ENCODE measurements at regions not wholly inside any gene's neighbourhood (a gene's known extent, or its start where the extent isn't known, plus 50 kb on each side); places are given as distances from the start of the nearest gene placed in this dataset.
A peak's percentile ranks its signal among the peaks of the same experiment; 100 is the strongest.

GRCh38 chr21:27306206-27306605 is 339.3 kb upstream of the ADAMTS5 start:
- no peak for DNase-seq (ENCODE audit: low spot score)
- H3K27me3 ChIP-seq: no peaks in the 10 kb centered on the region
- TF ChIP-seq CTCF (IDR thresholded peaks at IDR 0.05): no peak
- H3K36me3 ChIP-seq: no peaks in the 10 kb centered on the region
- no peak overlapping the region for H3K4me3 ChIP-seq
- peak overlapping the region in 1 of 2 donors; percentile 15 for H3K27ac ChIP-seq
- H3K4me1 ChIP-seq: no peaks in the 10 kb centered on the region
- H3K9me3 ChIP-seq: no peaks in the 10 kb centered on the region

- TF ChIP-seq CTCF (IDR thresholded peaks at IDR 0.05): no peak
- H3K27me3 ChIP-seq: no peaks in the 10 kb centered on the region
- H3K9me3 ChIP-seq: peaks cover 0 to 8% of the 10 kb centered on the region in 2 donors
- no peak overlapping the region for H3K27ac ChIP-seq
- H3K4me3 ChIP-seq: no peak overlapping the region
- DNase-seq (ENCODE audit: low spot score): no peak
- H3K4me1 ChIP-seq: no peaks in the 10 kb centered on the region
- H3K36me3 ChIP-seq: no peaks in the 10 kb centered on the region
Measured at GRCh38 chr21:27301220-27301619, 334.3 kb upstream of the ADAMTS5 start.

GRCh38 chr21:27300770-27301169 is 333.9 kb upstream of the ADAMTS5 start:
- Histone ChIP-seq H3K9me3 (peaks cover 0 to 12% of the 10 kb centered on the region in 2 donors), H3K4me3 (no peak overlapping the region), H3K36me3 (no peaks in the 10 kb centered on the region), H3K4me1 (no peaks in the 10 kb centered on the region), H3K27me3 (no peaks in the 10 kb centered on the region), H3K27ac (no peak overlapping the region)
- no peak for TF ChIP-seq CTCF (IDR thresholded peaks at IDR 0.05)
- no peak for DNase-seq (ENCODE audit: low spot score)

GRCh38 chr21:27298465-27298864 is 331.6 kb upstream of the ADAMTS5 start:
- Histone ChIP-seq H3K4me3 (no peak overlapping the region), H3K36me3 (no peaks in the 10 kb centered on the region), H3K4me1 (no peaks in the 10 kb centered on the region), H3K9me3 (peaks cover 0 to 12% of the 10 kb centered on the region in 2 donors), H3K27me3 (no peaks in the 10 kb centered on the region), H3K27ac (no peak overlapping the region)
- DNase-seq (ENCODE audit: low spot score): no peak
- no peak for TF ChIP-seq CTCF (IDR thresholded peaks at IDR 0.05)

GRCh38 chr21:27293239-27293638 is 326.4 kb upstream of the ADAMTS5 start:
- TF ChIP-seq CTCF (IDR thresholded peaks at IDR 0.05): no peak
- no peak overlapping the region for H3K4me3 ChIP-seq
- DNase-seq (ENCODE audit: low spot score): no peak
- peaks cover 0 to 12% of the 10 kb centered on the region in 2 donors for H3K9me3 ChIP-seq
- H3K27me3 ChIP-seq: no peaks in the 10 kb centered on the region
- H3K36me3 ChIP-seq: no peaks in the 10 kb centered on the region
- no peak overlapping the region for H3K27ac ChIP-seq
- H3K4me1 ChIP-seq: no peaks in the 10 kb centered on the region

- no peak for DNase-seq (ENCODE audit: low spot score)
- no peak for TF ChIP-seq CTCF (IDR thresholded peaks at IDR 0.05)
- H3K27me3 ChIP-seq: no peaks in the 10 kb centered on the region
- H3K36me3 ChIP-seq: no peaks in the 10 kb centered on the region
- H3K27ac ChIP-seq: no peak overlapping the region
- no peaks in the 10 kb centered on the region for H3K4me1 ChIP-seq
- H3K4me3 ChIP-seq: no peak overlapping the region
- peaks cover 0 to 12% of the 10 kb centered on the region in 2 donors for H3K9me3 ChIP-seq
Measured at GRCh38 chr21:27292783-27293182, 325.9 kb upstream of the ADAMTS5 start.
